Natural killer cell (primary cell): ENCODE measurements at regions not wholly inside any gene's neighbourhood (a gene's known extent, or its start where the extent isn't known, plus 50 kb on each side); places are given as distances from the start of the nearest gene placed in this dataset.

Experiments
- ATAC-seq, 3 donors: fragments of 150-1000 bp in 2 of 3; fragments of 200-7000 bp in 1 of 3; cut with Tn5 transposase; 1 replicate in 1 of 3; 2 replicates in 2 of 3; pipeline ENCODE4 v1.10.0; 2021; ENCODE audit warnings: mild to moderate bottlenecking in 2 of 3, moderate library complexity in 2 of 3
- DNase-seq, 2 donors: peaks; one replicate each; pipeline versions ENCODE4 v3.0.0 to v3.0.0-alpha.2; 2013 to 2021; ENCODE audit warnings: mixed read lengths in 1 of 2
- H3K27ac ChIP-seq: one replicate; pipeline ENCODE4 v1.5.1; 2013; ENCODE audit warnings: mild to moderate bottlenecking, low read length
- H3K27me3 ChIP-seq: one replicate; pipeline ENCODE4 v1.6.1; 2013; ENCODE audit warnings: low read length; ENCODE audit not compliant: control insufficient read depth, insufficient read depth
- H3K36me3 ChIP-seq: one replicate; pipeline ENCODE4 v1.6.1; 2013; ENCODE audit warnings: low read length; ENCODE audit not compliant: control insufficient read depth, insufficient read depth
- H3K4me1 ChIP-seq: one replicate; pipeline ENCODE4 v1.6.1; 2013; ENCODE audit warnings: low read length; ENCODE audit not compliant: control insufficient read depth, insufficient read depth
- H3K4me3 ChIP-seq: one replicate; pipeline ENCODE4 v1.5.1; 2013; ENCODE audit warnings: low read length
- H3K9me3 ChIP-seq: one replicate; pipeline ENCODE4 v1.6.1; 2013; ENCODE audit warnings: low read length; ENCODE audit not compliant: control insufficient read depth, insufficient read depth
- H3K27ac Mint-ChIP-seq, 2 donors: one replicate each; pipeline ENCODE4 v1.8.0; 2022; ENCODE audit warnings: mild to moderate bottlenecking in 2 of 2, mixed read lengths in 2 of 2, moderate library complexity in 1 of 2
- H3K27me3 Mint-ChIP-seq, 2 donors: one replicate each; pipeline ENCODE4 v1.8.0; 2022; ENCODE audit warnings: low read depth in 2 of 2, mixed read lengths in 2 of 2
- H3K36me3 Mint-ChIP-seq: one replicate; pipeline ENCODE4 v1.8.0; 2022; ENCODE audit warnings: mixed read lengths
- H3K4me1 Mint-ChIP-seq, 2 donors: one replicate each; pipeline ENCODE4 v1.8.0; 2022; ENCODE audit warnings: mixed read lengths in 2 of 2
- H3K4me3 Mint-ChIP-seq: one replicate; pipeline ENCODE4 v1.8.0; 2022; ENCODE audit warnings: mild to moderate bottlenecking, moderate library complexity, mixed read lengths
- H3K9me3 Mint-ChIP-seq, 2 donors: one replicate each; pipeline ENCODE4 v1.8.0; 2022; ENCODE audit warnings: mixed read lengths in 2 of 2
- WGBS: methylation state at CpG from one replicate; pipeline ENCODE4 v1.1.7; 2013; ENCODE audit warnings: missing lambda C conversion rate; ENCODE audit not compliant: insufficient coverage; 5-methylcytosine and 5-hydroxymethylcytosine counted together
- intact Hi-C: fragments of 100-400 bp; cut with micrococcal nuclease; formaldehyde crosslinking; loops from one replicate; pipeline ENCODE4 v1.14.2; 2022
- TF ChIP-seq, protein P1 (sequence below): fragments of 200-600 bp; IDR thresholded peaks from one replicate; pipeline ENCODE4 v1.8.0; 2022; ENCODE audit warnings: antibody characterized with exemption

- peaks cover 0 to under 1% of the 10 kb centered on the region in 2 donors for H3K9me3 Mint-ChIP-seq
- TF ChIP-seq, protein P1, sequence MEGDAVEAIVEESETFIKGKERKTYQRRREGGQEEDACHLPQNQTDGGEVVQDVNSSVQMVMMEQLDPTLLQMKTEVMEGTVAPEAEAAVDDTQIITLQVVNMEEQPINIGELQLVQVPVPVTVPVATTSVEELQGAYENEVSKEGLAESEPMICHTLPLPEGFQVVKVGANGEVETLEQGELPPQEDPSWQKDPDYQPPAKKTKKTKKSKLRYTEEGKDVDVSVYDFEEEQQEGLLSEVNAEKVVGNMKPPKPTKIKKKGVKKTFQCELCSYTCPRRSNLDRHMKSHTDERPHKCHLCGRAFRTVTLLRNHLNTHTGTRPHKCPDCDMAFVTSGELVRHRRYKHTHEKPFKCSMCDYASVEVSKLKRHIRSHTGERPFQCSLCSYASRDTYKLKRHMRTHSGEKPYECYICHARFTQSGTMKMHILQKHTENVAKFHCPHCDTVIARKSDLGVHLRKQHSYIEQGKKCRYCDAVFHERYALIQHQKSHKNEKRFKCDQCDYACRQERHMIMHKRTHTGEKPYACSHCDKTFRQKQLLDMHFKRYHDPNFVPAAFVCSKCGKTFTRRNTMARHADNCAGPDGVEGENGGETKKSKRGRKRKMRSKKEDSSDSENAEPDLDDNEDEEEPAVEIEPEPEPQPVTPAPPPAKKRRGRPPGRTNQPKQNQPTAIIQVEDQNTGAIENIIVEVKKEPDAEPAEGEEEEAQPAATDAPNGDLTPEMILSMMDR: no peak
- Histone ChIP-seq H3K27me3 (no peaks in the 10 kb centered on the region), H3K36me3 (no peaks in the 10 kb centered on the region), H3K9me3 (no peaks in the 10 kb centered on the region), H3K4me3 (no peak overlapping the region), H3K27ac (no peak overlapping the region), H3K4me1 (no peaks in the 10 kb centered on the region)
- no peak for DNase-seq
- no peaks in the 10 kb centered on the region for H3K36me3 Mint-ChIP-seq
- H3K4me3 Mint-ChIP-seq: no peak overlapping the region
- WGBS: 76% methylated on average over 3 of the region's 3 CpGs
- intact Hi-C loops: no loop called here
- H3K27ac Mint-ChIP-seq: no peak overlapping the region
- peaks cover 26 to 58% of the 10 kb centered on the region in 2 donors for H3K27me3 Mint-ChIP-seq
- ATAC-seq: no peak
- H3K4me1 Mint-ChIP-seq: no peaks in the 10 kb centered on the region
Measured at GRCh38 chr9:85451680-85452079, 290.1 kb downstream of the AGTPBP1 start.

GRCh38 chr9:85445887-85446286 lies 295.9 kb downstream of the AGTPBP1 start:
- intact Hi-C loops: no loop called here
- no peaks in the 10 kb centered on the region for H3K4me1 Mint-ChIP-seq
- no peak for DNase-seq

GRCh38 chr9:85444243-85444642 lies 297.5 kb downstream of the AGTPBP1 start:
- Histone ChIP-seq H3K9me3 (no peaks in the 10 kb centered on the region), H3K27ac (no peak overlapping the region), H3K36me3 (no peaks in the 10 kb centered on the region), H3K27me3 (no peaks in the 10 kb centered on the region), H3K4me3 (no peak overlapping the region), H3K4me1 (no peaks in the 10 kb centered on the region)
- Mint-ChIP-seq H3K27me3 (peaks cover 16 to 39% of the 10 kb centered on the region in 2 donors), H3K9me3 (peaks cover 3 to 4% of the 10 kb centered on the region in 2 donors), H3K36me3 (no peaks in the 10 kb centered on the region), H3K4me3 (no peak overlapping the region), H3K27ac (no peak overlapping the region), H3K4me1 (no peaks in the 10 kb centered on the region)
- WGBS: 77% methylated on average over 4 of the region's 5 CpGs
- TF ChIP-seq, protein P1: no peak
- DNase-seq (no peak), ATAC-seq (no peak)
- intact Hi-C loops: no loop called here

More at GRCh38 chr9:85445887-85446286, 295.9 kb downstream of the AGTPBP1 start:
- no peaks in the 10 kb centered on the region for H3K9me3 ChIP-seq
- no peak overlapping the region for H3K27ac ChIP-seq
- H3K36me3 ChIP-seq: no peaks in the 10 kb centered on the region
- peaks cover 20 to 53% of the 10 kb centered on the region in 2 donors for H3K27me3 Mint-ChIP-seq
- H3K36me3 Mint-ChIP-seq: no peaks in the 10 kb centered on the region
- H3K9me3 Mint-ChIP-seq: peaks cover 3 to 4% of the 10 kb centered on the region in 2 donors
- H3K4me3 Mint-ChIP-seq: no peak overlapping the region
- no peak overlapping the region for H3K4me3 ChIP-seq
- no peak for ATAC-seq
- no peak overlapping the region for H3K27ac Mint-ChIP-seq
- TF ChIP-seq, protein P1: no peak
- no peaks in the 10 kb centered on the region for H3K4me1 ChIP-seq
- H3K27me3 ChIP-seq: no peaks in the 10 kb centered on the region

- WGBS: 76% methylated on average over 7 of the region's 7 CpGs
- TF ChIP-seq, protein P1: no peak
- DNase-seq: no peak
Measured at GRCh38 chr9:85443190-85443598, 298.6 kb downstream of the AGTPBP1 start.

More at GRCh38 chr9:85443190-85443598, 298.6 kb downstream of the AGTPBP1 start:
- Histone ChIP-seq H3K4me1 (no peaks in the 10 kb centered on the region), H3K36me3 (no peaks in the 10 kb centered on the region), H3K4me3 (no peak overlapping the region), H3K27ac (no peak overlapping the region), H3K27me3 (no peaks in the 10 kb centered on the region), H3K9me3 (no peaks in the 10 kb centered on the region)
- ATAC-seq: no peak
- intact Hi-C loops: no loop called here
- no peaks in the 10 kb centered on the region for H3K4me1 Mint-ChIP-seq
- peaks cover 13 to 40% of the 10 kb centered on the region in 2 donors for H3K27me3 Mint-ChIP-seq
- peaks cover 3 to 4% of the 10 kb centered on the region in 2 donors for H3K9me3 Mint-ChIP-seq
- H3K36me3 Mint-ChIP-seq: no peaks in the 10 kb centered on the region
- no peak overlapping the region for H3K4me3 Mint-ChIP-seq
- no peak overlapping the region for H3K27ac Mint-ChIP-seq
